ENCODE measurements at regions not wholly inside any gene's neighbourhood (a gene's known extent, or its start where the extent isn't known, plus 50 kb on each side); places are given as distances from the start of the nearest gene placed in this dataset.

- no peak overlapping the region for H3K4me3 ChIP-seq
- DNase-seq (ENCODE audit: low read depth in 1 of 2, low spot score in 1 of 2), result no peak
- H3K27ac ChIP-seq, result no peak overlapping the region
- H3K9me3 ChIP-seq (ENCODE audit: low read depth), result no peaks in the 10 kb centered on the region
- no peaks in the 10 kb centered on the region for H3K4me1 ChIP-seq (ENCODE audit: low read depth)
- TF ChIP-seq CTCF (IDR thresholded peaks at IDR 0.05; ENCODE audit: low read depth, low read length), result no peak
- H3K36me3 ChIP-seq, result no peaks in the 10 kb centered on the region
- no peaks in the 10 kb centered on the region for H3K27me3 ChIP-seq
These were observed 65.1 kb upstream of the RASD2 start for GRCh38 chr22:35475545-35475944.

- H3K27me3 ChIP-seq, result no peaks in the 10 kb centered on the region
- no peak overlapping the region for H3K4me3 ChIP-seq
- H3K27ac ChIP-seq, result no peak overlapping the region
- H3K4me1 ChIP-seq (ENCODE audit: low read depth), result no peaks in the 10 kb centered on the region
- no peaks in the 10 kb centered on the region for H3K9me3 ChIP-seq (ENCODE audit: low read depth)
- no peak for DNase-seq (ENCODE audit: low read depth in 1 of 2, low spot score in 1 of 2)
- no peaks in the 10 kb centered on the region for H3K36me3 ChIP-seq
- TF ChIP-seq CTCF (IDR thresholded peaks at IDR 0.05; ENCODE audit: low read depth, low read length), result no peak
These were observed 64.3 kb upstream of the RASD2 start for GRCh38 chr22:35476341-35476740.

GRCh38 chr22:35477911-35478582 lies 62.6 kb upstream of the RASD2 start:
- H3K27me3 ChIP-seq, result no peaks in the 10 kb centered on the region
- DNase-seq (ENCODE audit: low read depth in 1 of 2, low spot score in 1 of 2), result peak in 1 of 2 donors; percentile 70
- no peak overlapping the region for H3K27ac ChIP-seq
- TF ChIP-seq CTCF (IDR thresholded peaks at IDR 0.05; ENCODE audit: low read depth, low read length), result no peak
- no peaks in the 10 kb centered on the region for H3K4me1 ChIP-seq (ENCODE audit: low read depth)
- no peak overlapping the region for H3K4me3 ChIP-seq
- no peaks in the 10 kb centered on the region for H3K36me3 ChIP-seq
- no peaks in the 10 kb centered on the region for H3K9me3 ChIP-seq (ENCODE audit: low read depth)

- H3K4me1 ChIP-seq (ENCODE audit: low read depth), result no peaks in the 10 kb centered on the region
- no peak overlapping the region for H3K27ac ChIP-seq
- no peak for DNase-seq (ENCODE audit: low read depth in 1 of 2, low spot score in 1 of 2)
- H3K36me3 ChIP-seq, result no peaks in the 10 kb centered on the region
- TF ChIP-seq CTCF (IDR thresholded peaks at IDR 0.05; ENCODE audit: low read depth, low read length), result no peak
- no peak overlapping the region for H3K4me3 ChIP-seq
- no peaks in the 10 kb centered on the region for H3K9me3 ChIP-seq (ENCODE audit: low read depth)
- no peaks in the 10 kb centered on the region for H3K27me3 ChIP-seq
These were observed 62.0 kb upstream of the RASD2 start for GRCh38 chr22:35478633-35479107.

- Histone ChIP-seq H3K27me3 (no peaks in the 10 kb centered on the region), H3K4me1 (ENCODE audit: low read depth) (no peaks in the 10 kb centered on the region), H3K9me3 (ENCODE audit: low read depth) (no peaks in the 10 kb centered on the region), H3K27ac (no peak overlapping the region), H3K4me3 (no peak overlapping the region), H3K36me3 (no peaks in the 10 kb centered on the region)
- no peak for TF ChIP-seq CTCF (IDR thresholded peaks at IDR 0.05; ENCODE audit: low read depth, low read length)
- no peak for DNase-seq (ENCODE audit: low read depth in 1 of 2, low spot score in 1 of 2)
These were observed 61.3 kb upstream of the RASD2 start for GRCh38 chr22:35479359-35479758.

Measured in cardiac muscle cell (in vitro differentiated cells and primary cell).